ENCODE measurements at regions not wholly inside any gene's neighbourhood (a gene's known extent, or its start where the extent isn't known, plus 50 kb on each side); places are given as distances from the start of the nearest gene placed in this dataset.

- H3K79me2 ChIP-seq (ENCODE audit: insufficient read depth, low read length): no peaks in the 10 kb centered on the region
- no peak overlapping the region for H2AFZ ChIP-seq (ENCODE audit: low read depth, low read length)
- no peak overlapping the region for H3K4me2 ChIP-seq (ENCODE audit: insufficient read depth, low read length)
- H3K9me3 ChIP-seq (ENCODE audit: insufficient read depth, low read length, severe bottlenecking): no peaks in the 10 kb centered on the region
- peaks cover 8% of the 10 kb centered on the region; the same call in 1 of the 2 replicates for H3K4me1 ChIP-seq (ENCODE audit: insufficient read depth, low read length)
- H3K27me3 ChIP-seq (ENCODE audit: insufficient read depth, low read length, poor library complexity): no peaks in the 10 kb centered on the region
- H3K27ac ChIP-seq (ENCODE audit: low read length): no peak overlapping the region
- no peaks in the 10 kb centered on the region for H3K36me3 ChIP-seq (ENCODE audit: insufficient read depth, low read length)
- ATAC-seq (ENCODE audit: insufficient read depth, low read depth) (no peak), DNase-seq (no peak)
- no peaks in the 10 kb centered on the region for H4K20me1 ChIP-seq (ENCODE audit: insufficient read depth, low read length)
- H3K4me3 ChIP-seq (ENCODE audit: low read depth in 1 of 2, low read length in 2 of 2): no peak overlapping the region
- TF ChIP-seq EZH2 (IDR thresholded peaks at IDR 0.05; ENCODE audit: borderline replicate concordance, low read depth, low read length, severe bottlenecking): no peak
- no peak for TF ChIP-seq CTCF (IDR thresholded peaks at IDR 0.05; ENCODE audit: borderline replicate concordance, extremely low read depth, low read length, poor library complexity, severe bottlenecking)
- no peak overlapping the region for H3K9ac ChIP-seq (ENCODE audit: low read depth, low read length)
Measured at GRCh38 chr3:117606866-117607265, 897.3 kb downstream of the TUSC7 start.

- DNase-seq: no peak
- H3K4me1 ChIP-seq (ENCODE audit: insufficient read depth, low read length): no peaks in the 10 kb centered on the region
- H3K79me2 ChIP-seq (ENCODE audit: insufficient read depth, low read length): no peaks in the 10 kb centered on the region
- ATAC-seq (ENCODE audit: insufficient read depth, low read depth): no peak
- H3K4me2 ChIP-seq (ENCODE audit: insufficient read depth, low read length): no peak overlapping the region
- no peaks in the 10 kb centered on the region for H3K9me3 ChIP-seq (ENCODE audit: insufficient read depth, low read length, severe bottlenecking)
- H2AFZ ChIP-seq (ENCODE audit: low read depth, low read length): no peak overlapping the region
- H3K27me3 ChIP-seq (ENCODE audit: insufficient read depth, low read length, poor library complexity): no peaks in the 10 kb centered on the region
- no peaks in the 10 kb centered on the region for H3K36me3 ChIP-seq (ENCODE audit: insufficient read depth, low read length)
- H3K27ac ChIP-seq (ENCODE audit: low read length): no peak overlapping the region
- TF ChIP-seq CTCF (IDR thresholded peaks at IDR 0.05; ENCODE audit: borderline replicate concordance, extremely low read depth, low read length, poor library complexity, severe bottlenecking) (no peak), EZH2 (IDR thresholded peaks at IDR 0.05; ENCODE audit: borderline replicate concordance, low read depth, low read length, severe bottlenecking) (no peak)
- H4K20me1 ChIP-seq (ENCODE audit: insufficient read depth, low read length): no peaks in the 10 kb centered on the region
- H3K4me3 ChIP-seq (ENCODE audit: low read depth in 1 of 2, low read length in 2 of 2): no peak overlapping the region
- no peak overlapping the region for H3K9ac ChIP-seq (ENCODE audit: low read depth, low read length)
Measured at GRCh38 chr3:117609330-117609729, 899.8 kb downstream of the TUSC7 start.

GRCh38 chr3:117610156-117610555 lies 900.6 kb downstream of the TUSC7 start:
- TF ChIP-seq EZH2 (IDR thresholded peaks at IDR 0.05; ENCODE audit: borderline replicate concordance, low read depth, low read length, severe bottlenecking): no peak
- TF ChIP-seq CTCF (IDR thresholded peaks at IDR 0.05; ENCODE audit: borderline replicate concordance, extremely low read depth, low read length, poor library complexity, severe bottlenecking): no peak
- no peaks in the 10 kb centered on the region for H4K20me1 ChIP-seq (ENCODE audit: insufficient read depth, low read length)
- no peak overlapping the region for H3K4me2 ChIP-seq (ENCODE audit: insufficient read depth, low read length)
- DNase-seq (no peak), ATAC-seq (ENCODE audit: insufficient read depth, low read depth) (no peak)
- H3K27me3 ChIP-seq (ENCODE audit: insufficient read depth, low read length, poor library complexity): no peaks in the 10 kb centered on the region
- no peak overlapping the region for H3K27ac ChIP-seq (ENCODE audit: low read length)
- H3K79me2 ChIP-seq (ENCODE audit: insufficient read depth, low read length): no peaks in the 10 kb centered on the region
- no peak overlapping the region for H2AFZ ChIP-seq (ENCODE audit: low read depth, low read length)
- H3K4me1 ChIP-seq (ENCODE audit: insufficient read depth, low read length): no peaks in the 10 kb centered on the region
- no peak overlapping the region for H3K4me3 ChIP-seq (ENCODE audit: low read depth in 1 of 2, low read length in 2 of 2)
- no peaks in the 10 kb centered on the region for H3K36me3 ChIP-seq (ENCODE audit: insufficient read depth, low read length)
- H3K9ac ChIP-seq (ENCODE audit: low read depth, low read length): no peak overlapping the region
- H3K9me3 ChIP-seq (ENCODE audit: insufficient read depth, low read length, severe bottlenecking): no peaks in the 10 kb centered on the region

- H3K9me3 ChIP-seq (ENCODE audit: insufficient read depth, low read length, severe bottlenecking): no peaks in the 10 kb centered on the region
- H3K4me3 ChIP-seq (ENCODE audit: low read depth in 1 of 2, low read length in 2 of 2): no peak overlapping the region
- H3K4me1 ChIP-seq (ENCODE audit: insufficient read depth, low read length): no peaks in the 10 kb centered on the region
- no peaks in the 10 kb centered on the region for H3K79me2 ChIP-seq (ENCODE audit: insufficient read depth, low read length)
- DNase-seq (no peak), ATAC-seq (ENCODE audit: insufficient read depth, low read depth) (no peak)
- H4K20me1 ChIP-seq (ENCODE audit: insufficient read depth, low read length): no peaks in the 10 kb centered on the region
- H3K4me2 ChIP-seq (ENCODE audit: insufficient read depth, low read length): no peak overlapping the region
- TF ChIP-seq EZH2 (IDR thresholded peaks at IDR 0.05; ENCODE audit: borderline replicate concordance, low read depth, low read length, severe bottlenecking) (no peak), CTCF (IDR thresholded peaks at IDR 0.05; ENCODE audit: borderline replicate concordance, extremely low read depth, low read length, poor library complexity, severe bottlenecking) (no peak)
- no peaks in the 10 kb centered on the region for H3K36me3 ChIP-seq (ENCODE audit: insufficient read depth, low read length)
- no peak overlapping the region for H3K9ac ChIP-seq (ENCODE audit: low read depth, low read length)
- H3K27ac ChIP-seq (ENCODE audit: low read length): no peak overlapping the region
- H3K27me3 ChIP-seq (ENCODE audit: insufficient read depth, low read length, poor library complexity): no peaks in the 10 kb centered on the region
- H2AFZ ChIP-seq (ENCODE audit: low read depth, low read length): no peak overlapping the region
Measured at GRCh38 chr3:117611211-117611610, 901.6 kb downstream of the TUSC7 start.
